SK-N-SH treated with all-trans-retinoic acid at 6 μM for 48 hours (cell line): ENCODE measurements at regions not wholly inside any gene's neighbourhood (a gene's known extent, or its start where the extent isn't known, plus 50 kb on each side); places are given as distances from the start of the nearest gene placed in this dataset.

Experiments
- ATAC-seq: fragments of 200-7000 bp; cut with Tn5 transposase; 3 replicates; pipeline ENCODE4 v1.9.1; 2020; ENCODE audit warnings: mild to moderate bottlenecking, moderate library complexity
- BACH2 ChIP-seq: fragments of 250-450 bp; sonication (Bioruptor Pico); IDR thresholded peaks from 2 replicates; pipeline ENCODE4 v1.9.0; 2021; ENCODE audit warnings: mild to moderate bottlenecking, borderline replicate concordance
- CREB5 ChIP-seq: fragments of 250-450 bp; sonication (Bioruptor Pico); IDR thresholded peaks from 2 replicates; pipeline ENCODE4 v1.5.1; 2020; ENCODE audit warnings: low read depth, mild to moderate bottlenecking, moderate library complexity
- CSDC2 ChIP-seq: fragments of 250-450 bp; sonication (Bioruptor Pico); IDR thresholded peaks from 2 replicates; pipeline ENCODE4 v1.5.0; 2020; ENCODE audit warnings: mild to moderate bottlenecking, moderate library complexity
- ESRRG ChIP-seq: fragments of 250-450 bp; sonication (Bioruptor Pico); IDR thresholded peaks from 2 replicates; pipeline ENCODE4 v1.6.1; 2021; ENCODE audit warnings: mild to moderate bottlenecking
- GLIS3 ChIP-seq: fragments of 250-450 bp; sonication (Bioruptor Pico); IDR thresholded peaks from 2 replicates; pipeline ENCODE4 v1.5.0; 2020; ENCODE audit warnings: mild to moderate bottlenecking, moderate library complexity
- ISL1 ChIP-seq: fragments of 250-450 bp; sonication (Bioruptor Pico); IDR thresholded peaks from 2 replicates; pipeline ENCODE4 v2.1.2; 2022; ENCODE audit warnings: mild to moderate bottlenecking, moderate library complexity
- OSR1 ChIP-seq: fragments of 250-450 bp; sonication (Bioruptor Pico); IDR thresholded peaks from 2 replicates; pipeline ENCODE4 v1.8.0; 2022; ENCODE audit warnings: moderate library complexity, mild to moderate bottlenecking, inconsistent platforms
- POU6F1 ChIP-seq: fragments of 250-450 bp; sonication (Bioruptor Pico); IDR thresholded peaks from 2 replicates; pipeline ENCODE4 v1.8.0; 2021; ENCODE audit warnings: low read depth, mild to moderate bottlenecking, moderate library complexity, borderline replicate concordance
- PPARA ChIP-seq: fragments of 250-450 bp; sonication (Bioruptor Pico); IDR thresholded peaks from 2 replicates; pipeline ENCODE4 v1.5.0; 2020; ENCODE audit warnings: mild to moderate bottlenecking, borderline replicate concordance
- RARB ChIP-seq: fragments of 250-450 bp; sonication (Bioruptor Pico); IDR thresholded peaks from 2 replicates; pipeline ENCODE4 v1.8.0; 2021; ENCODE audit warnings: mild to moderate bottlenecking, moderate library complexity
- SNAI2 ChIP-seq: fragments of 250-450 bp; sonication (Bioruptor Pico); IDR thresholded peaks from 2 replicates; pipeline ENCODE4 v1.5.0; 2020; ENCODE audit warnings: mild to moderate bottlenecking, moderate library complexity
- TCF4 ChIP-seq: fragments of 250-450 bp; sonication (Bioruptor Pico); IDR thresholded peaks from 2 replicates; pipeline ENCODE4 v1.8.0; 2021; ENCODE audit warnings: mild to moderate bottlenecking, moderate library complexity, borderline replicate concordance
- TOX ChIP-seq: fragments of 250-450 bp; sonication (Bioruptor Pico); IDR thresholded peaks from 2 replicates; pipeline ENCODE4 v1.8.0; 2021; ENCODE audit warnings: mild to moderate bottlenecking, moderate library complexity, borderline replicate concordance
- TSHZ2 ChIP-seq: fragments of 250-450 bp; sonication (Bioruptor Pico); IDR thresholded peaks from 2 replicates; pipeline ENCODE4 v1.5.0; 2020; ENCODE audit warnings: mild to moderate bottlenecking, moderate library complexity
- ZC3H10 ChIP-seq: fragments of 250-450 bp; sonication (Bioruptor Pico); IDR thresholded peaks from 2 replicates; pipeline ENCODE4 v1.5.1; 2021; ENCODE audit warnings: mild to moderate bottlenecking, moderate library complexity
- ZFP3 ChIP-seq: fragments of 250-450 bp; sonication (Bioruptor Pico); IDR thresholded peaks from 2 replicates; pipeline ENCODE4 v1.5.0; 2020; ENCODE audit warnings: mild to moderate bottlenecking, moderate library complexity
- ZFP30 ChIP-seq: fragments of 450-650 bp; formaldehyde crosslinking; IDR thresholded peaks from 2 replicates; pipeline ENCODE4 v1.5.0; 2022; ENCODE audit warnings: mild to moderate bottlenecking, moderate library complexity
- ZNF565 ChIP-seq: fragments of 450-650 bp; formaldehyde crosslinking; conservative IDR thresholded peaks from 2 replicates; pipeline ENCODE4 v1.5.0; 2020; ENCODE audit warnings: low read depth, mild to moderate bottlenecking, moderate library complexity
- ZNF70 ChIP-seq: fragments of 450-650 bp; formaldehyde crosslinking; IDR thresholded peaks from 2 replicates; pipeline ENCODE4 v1.5.0; 2020; ENCODE audit warnings: mild to moderate bottlenecking, moderate library complexity
- ZNF8 ChIP-seq: fragments of 450-650 bp; formaldehyde crosslinking; IDR thresholded peaks from 2 replicates; pipeline ENCODE4 v1.5.0; 2020; ENCODE audit warnings: mild to moderate bottlenecking, moderate library complexity
- TF ChIP-seq, protein P1 (sequence below): fragments of 250-450 bp; sonication (Bioruptor Pico); IDR thresholded peaks from 2 replicates; pipeline ENCODE4 v1.8.0; 2020; ENCODE audit warnings: mild to moderate bottlenecking, moderate library complexity, borderline replicate concordance
- TF ChIP-seq, protein P2 (sequence below): fragments of 250-450 bp; sonication (Bioruptor Pico); IDR thresholded peaks from 2 replicates; pipeline ENCODE4 v1.5.1; 2021; ENCODE audit warnings: mild to moderate bottlenecking, moderate library complexity

- no peak for ATAC-seq
- TF ChIP-seq RARB (CRISPR knock-in tag) (no peak), BACH2 (CRISPR knock-in tag) (no peak), ZC3H10 (no peak), TSHZ2 (CRISPR knock-in tag) (no peak), CSDC2 (no peak), PPARA (CRISPR knock-in tag) (no peak), SNAI2 (CRISPR knock-in tag) (no peak), OSR1 (CRISPR knock-in tag) (no peak), TOX (CRISPR knock-in tag) (no peak), ZNF565 (CRISPR knock-in tag) (no peak)
Observed at GRCh38 chrX:45712067-45712466, 511.4 kb upstream of the DIPK2B start.

GRCh38 chrX:45711231-45711630 lies 510.6 kb upstream of the DIPK2B start:
- ATAC-seq, result peak; percentile 14
- no peak for TF ChIP-seq ZNF8 (CRISPR knock-in tag)
- no peak for TF ChIP-seq ZNF70 (CRISPR knock-in tag)
- no peak for TF ChIP-seq ZFP3 (CRISPR knock-in tag)
- TF ChIP-seq ESRRG (CRISPR knock-in tag), result no peak
- no peak for TF ChIP-seq GLIS3 (CRISPR knock-in tag)
- no peak for TF ChIP-seq OSR1 (CRISPR knock-in tag)
- no peak for TF ChIP-seq TCF4 (CRISPR knock-in tag)
- no peak for TF ChIP-seq ISL1 (CRISPR knock-in tag)
- TF ChIP-seq, protein P1, sequence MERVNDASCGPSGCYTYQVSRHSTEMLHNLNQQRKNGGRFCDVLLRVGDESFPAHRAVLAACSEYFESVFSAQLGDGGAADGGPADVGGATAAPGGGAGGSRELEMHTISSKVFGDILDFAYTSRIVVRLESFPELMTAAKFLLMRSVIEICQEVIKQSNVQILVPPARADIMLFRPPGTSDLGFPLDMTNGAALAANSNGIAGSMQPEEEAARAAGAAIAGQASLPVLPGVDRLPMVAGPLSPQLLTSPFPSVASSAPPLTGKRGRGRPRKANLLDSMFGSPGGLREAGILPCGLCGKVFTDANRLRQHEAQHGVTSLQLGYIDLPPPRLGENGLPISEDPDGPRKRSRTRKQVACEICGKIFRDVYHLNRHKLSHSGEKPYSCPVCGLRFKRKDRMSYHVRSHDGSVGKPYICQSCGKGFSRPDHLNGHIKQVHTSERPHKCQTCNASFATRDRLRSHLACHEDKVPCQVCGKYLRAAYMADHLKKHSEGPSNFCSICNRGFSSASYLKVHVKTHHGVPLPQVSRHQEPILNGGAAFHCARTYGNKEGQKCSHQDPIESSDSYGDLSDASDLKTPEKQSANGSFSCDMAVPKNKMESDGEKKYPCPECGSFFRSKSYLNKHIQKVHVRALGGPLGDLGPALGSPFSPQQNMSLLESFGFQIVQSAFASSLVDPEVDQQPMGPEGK (CRISPR knock-in tag), result no peak
- TF ChIP-seq CSDC2, result no peak
- no peak for TF ChIP-seq PPARA (CRISPR knock-in tag)
- TF ChIP-seq BACH2 (CRISPR knock-in tag), result no peak
- TF ChIP-seq, protein P2, sequence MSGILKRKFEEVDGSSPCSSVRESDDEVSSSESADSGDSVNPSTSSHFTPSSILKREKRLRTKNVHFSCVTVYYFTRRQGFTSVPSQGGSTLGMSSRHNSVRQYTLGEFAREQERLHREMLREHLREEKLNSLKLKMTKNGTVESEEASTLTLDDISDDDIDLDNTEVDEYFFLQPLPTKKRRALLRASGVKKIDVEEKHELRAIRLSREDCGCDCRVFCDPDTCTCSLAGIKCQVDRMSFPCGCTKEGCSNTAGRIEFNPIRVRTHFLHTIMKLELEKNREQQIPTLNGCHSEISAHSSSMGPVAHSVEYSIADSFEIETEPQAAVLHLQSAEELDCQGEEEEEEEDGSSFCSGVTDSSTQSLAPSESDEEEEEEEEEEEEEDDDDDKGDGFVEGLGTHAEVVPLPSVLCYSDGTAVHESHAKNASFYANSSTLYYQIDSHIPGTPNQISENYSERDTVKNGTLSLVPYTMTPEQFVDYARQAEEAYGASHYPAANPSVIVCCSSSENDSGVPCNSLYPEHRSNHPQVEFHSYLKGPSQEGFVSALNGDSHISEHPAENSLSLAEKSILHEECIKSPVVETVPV (CRISPR knock-in tag), result no peak
- no peak for TF ChIP-seq TOX (CRISPR knock-in tag)
- no peak for TF ChIP-seq POU6F1 (CRISPR knock-in tag)
- TF ChIP-seq CREB5 (CRISPR knock-in tag), result no peak
- TF ChIP-seq ZFP30, result no peak
- TF ChIP-seq RARB (CRISPR knock-in tag), result no peak
